Lower leg skin (tissue), 4 donors: ENCODE measurements at regions not wholly inside any gene's neighbourhood (a gene's known extent, or its start where the extent isn't known, plus 50 kb on each side); places are given as distances from the start of the nearest gene placed in this dataset.
A peak's percentile ranks its signal among the peaks of the same experiment; 100 is the strongest.

ENCODE experiments used
- DNase-seq, 2 donors: peaks; one replicate each; pipeline ENCODE4 v3.0.0-alpha.2; 2019; ENCODE audit warnings: low spot score in 2 of 2
- H3K4me3 ChIP-seq: fragments of 200-600 bp; sonication (generic); 2 replicates; pipeline ENCODE4 v1.5.1; 2017; ENCODE audit warnings: mild to moderate bottlenecking, low read depth; ENCODE audit not compliant: poor library complexity, severe bottlenecking
- POLR2A ChIP-seq, 2 donors: fragments of 450-650 bp; IDR thresholded peaks; one replicate each; pipeline ENCODE4 v1.6.1; 2016 to 2017; ENCODE audit warnings: antibody characterized with exemption in 2 of 2, mild to moderate bottlenecking in 1 of 2, moderate library complexity in 1 of 2
- WGBS, 2 donors: methylation state at CpG; one replicate each; pipeline ENCODE4 v1.1.5; 2018; 5-methylcytosine and 5-hydroxymethylcytosine counted together
- intact Hi-C: fragments of 100-400 bp; cut with DNase I; formaldehyde crosslinking; loops from one replicate; pipeline ENCODE4 v1.15.0; 2023; ENCODE audit warnings: low total_unique reads
- TF ChIP-seq, protein P1 (sequence below), 3 donors: fragments of 450-650 bp; IDR thresholded peaks; one replicate each; pipeline ENCODE4 v1.5.1; 2016; ENCODE audit warnings: antibody characterized with exemption in 3 of 3, mild to moderate bottlenecking in 3 of 3, moderate library complexity in 2 of 3

- intact Hi-C loops = no loop called here
- TF ChIP-seq POLR2A (IDR thresholded peaks at IDR 0.05) = no peak
- TF ChIP-seq, protein P1, sequence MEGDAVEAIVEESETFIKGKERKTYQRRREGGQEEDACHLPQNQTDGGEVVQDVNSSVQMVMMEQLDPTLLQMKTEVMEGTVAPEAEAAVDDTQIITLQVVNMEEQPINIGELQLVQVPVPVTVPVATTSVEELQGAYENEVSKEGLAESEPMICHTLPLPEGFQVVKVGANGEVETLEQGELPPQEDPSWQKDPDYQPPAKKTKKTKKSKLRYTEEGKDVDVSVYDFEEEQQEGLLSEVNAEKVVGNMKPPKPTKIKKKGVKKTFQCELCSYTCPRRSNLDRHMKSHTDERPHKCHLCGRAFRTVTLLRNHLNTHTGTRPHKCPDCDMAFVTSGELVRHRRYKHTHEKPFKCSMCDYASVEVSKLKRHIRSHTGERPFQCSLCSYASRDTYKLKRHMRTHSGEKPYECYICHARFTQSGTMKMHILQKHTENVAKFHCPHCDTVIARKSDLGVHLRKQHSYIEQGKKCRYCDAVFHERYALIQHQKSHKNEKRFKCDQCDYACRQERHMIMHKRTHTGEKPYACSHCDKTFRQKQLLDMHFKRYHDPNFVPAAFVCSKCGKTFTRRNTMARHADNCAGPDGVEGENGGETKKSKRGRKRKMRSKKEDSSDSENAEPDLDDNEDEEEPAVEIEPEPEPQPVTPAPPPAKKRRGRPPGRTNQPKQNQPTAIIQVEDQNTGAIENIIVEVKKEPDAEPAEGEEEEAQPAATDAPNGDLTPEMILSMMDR (IDR thresholded peaks at IDR 0.05) = no peak
- no peak for DNase-seq
- 45 to 46% methylated on average over 2 of the region's 2 CpGs for WGBS, 2 donors
- no peak overlapping the region for H3K4me3 ChIP-seq
These were observed 288.2 kb downstream of the NFIB start for GRCh38 chr9:14025741-14026140.

- no peak overlapping the region for H3K4me3 ChIP-seq
- WGBS, 2 donors = 100% methylated on average over 1 of the region's 1 CpG
- no peak for DNase-seq
- intact Hi-C loops = no loop called here
- TF ChIP-seq POLR2A (IDR thresholded peaks at IDR 0.05) = no peak
- TF ChIP-seq, protein P1 (IDR thresholded peaks at IDR 0.05) = no peak
These were observed 290.7 kb downstream of the NFIB start for GRCh38 chr9:14023285-14023684.

DNA sequence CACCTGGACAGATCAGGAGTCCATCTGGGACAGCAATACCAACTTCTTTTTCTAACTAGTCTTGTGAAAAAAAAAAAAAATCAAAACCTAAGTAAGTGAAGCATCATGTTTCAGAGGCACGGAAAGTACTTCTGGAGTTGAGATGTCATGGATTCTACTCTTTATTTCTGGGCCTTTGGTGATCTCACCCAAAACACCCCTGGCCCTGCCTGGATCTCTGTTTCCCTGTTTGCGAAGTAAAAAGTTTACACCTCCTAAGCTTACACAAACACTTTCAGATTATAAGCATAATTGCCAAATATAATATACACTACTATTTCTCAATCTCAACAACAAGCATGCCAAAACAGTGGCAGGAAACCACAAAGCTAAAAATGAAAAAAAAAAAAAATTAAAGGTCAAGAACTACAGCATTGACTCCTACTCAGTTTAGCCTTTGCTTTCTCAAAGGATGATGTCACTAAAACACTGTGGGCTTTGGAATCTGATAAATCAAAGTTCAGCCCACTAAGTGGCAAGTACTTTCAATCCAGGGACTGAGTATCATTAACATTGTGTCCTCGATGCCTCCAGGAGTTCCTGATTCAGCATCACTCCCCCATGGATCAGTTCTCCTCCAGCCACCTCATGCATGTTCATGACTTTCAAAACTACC is 291.9 kb downstream of the NFIB start:
- 53 to 66% methylated on average over 3 of the region's 3 CpGs for WGBS, 2 donors
- TF ChIP-seq POLR2A (IDR thresholded peaks at IDR 0.05) = no peak
- TF ChIP-seq, protein P1 (IDR thresholded peaks at IDR 0.05) = no peak
- intact Hi-C loops = no loop called here

DNA sequence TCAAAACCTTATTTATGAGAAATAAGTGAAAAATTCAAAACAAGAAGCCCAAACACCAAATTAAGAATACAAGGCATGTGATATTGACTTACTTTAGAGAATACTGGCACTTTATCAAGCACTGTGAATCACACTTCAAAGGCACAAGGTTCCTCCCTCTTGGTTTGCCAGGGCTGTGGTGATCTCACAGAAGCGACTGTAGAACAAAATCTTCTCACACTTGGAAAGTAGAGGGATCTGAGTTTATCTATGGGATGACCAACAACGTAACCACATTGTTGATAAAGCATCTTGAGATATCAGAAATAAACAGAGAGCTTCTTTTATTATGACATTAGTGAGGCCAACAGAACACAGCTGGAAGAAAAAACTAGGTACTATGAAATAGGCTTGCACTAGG is 295.9 kb downstream of the NFIB start:
- 33 to 34% methylated on average over 2 of the region's 2 CpGs for WGBS, 2 donors
- no peak overlapping the region for H3K4me3 ChIP-seq
- TF ChIP-seq POLR2A (IDR thresholded peaks at IDR 0.05) = no peak
- TF ChIP-seq, protein P1 (IDR thresholded peaks at IDR 0.05) = no peak
- intact Hi-C loops = no loop called here
- DNase-seq = peak in 1 of 2 donors; percentile 45

More for the DNA sequence above, 291.9 kb downstream of the NFIB start:
- no peak overlapping the region for H3K4me3 ChIP-seq
- DNase-seq = no peak

- TF ChIP-seq POLR2A (IDR thresholded peaks at IDR 0.05) = no peak
- TF ChIP-seq, protein P1 (IDR thresholded peaks at IDR 0.05) = no peak
- DNase-seq = no peak
- intact Hi-C loops = no loop called here
- no peak overlapping the region for H3K4me3 ChIP-seq
These were observed 299.2 kb downstream of the NFIB start for GRCh38 chr9:14014744-14015143.

GRCh38 chr9:14014218-14014617 is 299.7 kb downstream of the NFIB start:
- intact Hi-C loops = no loop called here
- no peak overlapping the region for H3K4me3 ChIP-seq
- no peak for TF ChIP-seq POLR2A (IDR thresholded peaks at IDR 0.05)
- TF ChIP-seq, protein P1 (IDR thresholded peaks at IDR 0.05) = no peak
- DNase-seq = no peak
